ENCODE measurements at regions not wholly inside any gene's neighbourhood (a gene's known extent, or its start where the extent isn't known, plus 50 kb on each side); places are given as distances from the start of the nearest gene placed in this dataset.

DNA sequence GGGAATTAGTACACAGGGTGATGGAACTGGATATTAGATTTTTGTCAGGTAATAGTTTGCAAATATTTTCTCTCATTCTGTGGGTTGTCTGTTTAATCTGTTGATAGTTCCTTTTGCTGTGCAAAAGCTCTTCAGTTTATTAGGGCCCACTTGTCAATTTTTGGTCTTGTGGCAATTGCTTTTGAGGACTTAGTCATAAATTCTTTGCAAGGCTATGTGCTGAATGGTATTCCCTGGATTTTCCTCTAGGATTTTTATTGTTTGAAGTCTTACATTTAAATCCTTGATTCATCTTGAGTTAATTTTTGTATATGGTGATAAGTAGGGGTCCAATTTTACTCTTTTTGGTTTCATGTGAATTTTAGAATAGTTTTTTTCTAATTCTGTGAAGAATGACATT, 111.3 kb downstream of the ARRDC4 start:
- TF ChIP-seq POLR2A (IDR thresholded peaks at IDR 0.05; ENCODE audit: low read length): no peak
- TF ChIP-seq HDAC2 (IDR thresholded peaks at IDR 0.05): no peak
- TF ChIP-seq NPAS2 (CRISPR knock-in tag; IDR thresholded peaks at IDR 0.05; ENCODE audit: borderline replicate concordance): no peak
- no peak for TF ChIP-seq KDM5A (IDR thresholded peaks at IDR 0.05)
- TF ChIP-seq HOXA7 (CRISPR knock-in tag; IDR thresholded peaks at IDR 0.05): no peak
- TF ChIP-seq, protein P1, sequence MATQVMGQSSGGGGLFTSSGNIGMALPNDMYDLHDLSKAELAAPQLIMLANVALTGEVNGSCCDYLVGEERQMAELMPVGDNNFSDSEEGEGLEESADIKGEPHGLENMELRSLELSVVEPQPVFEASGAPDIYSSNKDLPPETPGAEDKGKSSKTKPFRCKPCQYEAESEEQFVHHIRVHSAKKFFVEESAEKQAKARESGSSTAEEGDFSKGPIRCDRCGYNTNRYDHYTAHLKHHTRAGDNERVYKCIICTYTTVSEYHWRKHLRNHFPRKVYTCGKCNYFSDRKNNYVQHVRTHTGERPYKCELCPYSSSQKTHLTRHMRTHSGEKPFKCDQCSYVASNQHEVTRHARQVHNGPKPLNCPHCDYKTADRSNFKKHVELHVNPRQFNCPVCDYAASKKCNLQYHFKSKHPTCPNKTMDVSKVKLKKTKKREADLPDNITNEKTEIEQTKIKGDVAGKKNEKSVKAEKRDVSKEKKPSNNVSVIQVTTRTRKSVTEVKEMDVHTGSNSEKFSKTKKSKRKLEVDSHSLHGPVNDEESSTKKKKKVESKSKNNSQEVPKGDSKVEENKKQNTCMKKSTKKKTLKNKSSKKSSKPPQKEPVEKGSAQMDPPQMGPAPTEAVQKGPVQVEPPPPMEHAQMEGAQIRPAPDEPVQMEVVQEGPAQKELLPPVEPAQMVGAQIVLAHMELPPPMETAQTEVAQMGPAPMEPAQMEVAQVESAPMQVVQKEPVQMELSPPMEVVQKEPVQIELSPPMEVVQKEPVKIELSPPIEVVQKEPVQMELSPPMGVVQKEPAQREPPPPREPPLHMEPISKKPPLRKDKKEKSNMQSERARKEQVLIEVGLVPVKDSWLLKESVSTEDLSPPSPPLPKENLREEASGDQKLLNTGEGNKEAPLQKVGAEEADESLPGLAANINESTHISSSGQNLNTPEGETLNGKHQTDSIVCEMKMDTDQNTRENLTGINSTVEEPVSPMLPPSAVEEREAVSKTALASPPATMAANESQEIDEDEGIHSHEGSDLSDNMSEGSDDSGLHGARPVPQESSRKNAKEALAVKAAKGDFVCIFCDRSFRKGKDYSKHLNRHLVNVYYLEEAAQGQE (IDR thresholded peaks at IDR 0.05): no peak
- TF ChIP-seq, protein P2, sequence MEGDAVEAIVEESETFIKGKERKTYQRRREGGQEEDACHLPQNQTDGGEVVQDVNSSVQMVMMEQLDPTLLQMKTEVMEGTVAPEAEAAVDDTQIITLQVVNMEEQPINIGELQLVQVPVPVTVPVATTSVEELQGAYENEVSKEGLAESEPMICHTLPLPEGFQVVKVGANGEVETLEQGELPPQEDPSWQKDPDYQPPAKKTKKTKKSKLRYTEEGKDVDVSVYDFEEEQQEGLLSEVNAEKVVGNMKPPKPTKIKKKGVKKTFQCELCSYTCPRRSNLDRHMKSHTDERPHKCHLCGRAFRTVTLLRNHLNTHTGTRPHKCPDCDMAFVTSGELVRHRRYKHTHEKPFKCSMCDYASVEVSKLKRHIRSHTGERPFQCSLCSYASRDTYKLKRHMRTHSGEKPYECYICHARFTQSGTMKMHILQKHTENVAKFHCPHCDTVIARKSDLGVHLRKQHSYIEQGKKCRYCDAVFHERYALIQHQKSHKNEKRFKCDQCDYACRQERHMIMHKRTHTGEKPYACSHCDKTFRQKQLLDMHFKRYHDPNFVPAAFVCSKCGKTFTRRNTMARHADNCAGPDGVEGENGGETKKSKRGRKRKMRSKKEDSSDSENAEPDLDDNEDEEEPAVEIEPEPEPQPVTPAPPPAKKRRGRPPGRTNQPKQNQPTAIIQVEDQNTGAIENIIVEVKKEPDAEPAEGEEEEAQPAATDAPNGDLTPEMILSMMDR (IDR thresholded peaks at IDR 0.05): no peak
- TF ChIP-seq EP300 (IDR thresholded peaks at IDR 0.05): no peak
- TF ChIP-seq BHLHE40 (IDR thresholded peaks at IDR 0.05; ENCODE audit: low read depth, low read length): no peak

All from A549 (cell line).